GM12891 (cell line): ENCODE measurements at regions not wholly inside any gene's neighbourhood (a gene's known extent, or its start where the extent isn't known, plus 50 kb on each side); places are given as distances from the start of the nearest gene placed in this dataset.

ENCODE experiments used
- DNase-seq: peaks from one replicate; pipeline ENCODE4 v3.0.0; 2011; ENCODE audit warnings: low spot score; ENCODE audit not compliant: insufficient read length
- FAIRE-seq: peaks from 2 replicates; lab custom pipeline; 2011; peaks lifted over from hg19 to GRCh38; lab: Jason Lieb, UNC
- PAX5 ChIP-seq: IDR thresholded peaks from 2 replicates; pipeline ENCODE4 v1.6.1; 2011; ENCODE audit warnings: low read length, moderate library complexity, mild to moderate bottlenecking; ENCODE audit not compliant: insufficient read depth, severe bottlenecking
- POLR2A ChIP-seq: IDR thresholded peaks from 2 replicates; pipeline ENCODE4 v1.6.1; 2011; ENCODE audit warnings: low read depth, low read length, control low read depth
- POLR2AphosphoS5 ChIP-seq: IDR thresholded peaks from 2 replicates; pipeline ENCODE4 v1.6.1; 2011; ENCODE audit warnings: low read depth, low read length, control low read depth
- POU2F2 ChIP-seq: IDR thresholded peaks from 2 replicates; pipeline ENCODE4 v1.6.1; 2011; ENCODE audit warnings: low read depth, mild to moderate bottlenecking, control low read depth, low read length, moderate library complexity
- SPI1 ChIP-seq: IDR thresholded peaks from 2 replicates; pipeline ENCODE4 v1.6.1; 2011; ENCODE audit warnings: low read depth, low read length, control low read depth
- TAF1 ChIP-seq: IDR thresholded peaks from 2 replicates; pipeline ENCODE4 v1.6.1; 2011; ENCODE audit warnings: low read depth, low read length, control low read depth

GRCh38 chr10:125219776-125220175, 59.4 kb upstream of the CTBP2 start:
- TF ChIP-seq POU2F2 (no peak), SPI1 (no peak), POLR2AphosphoS5 (no peak), POLR2A (no peak), TAF1 (no peak), PAX5 (no peak)
- no peak for FAIRE-seq
- no peak for DNase-seq

DNA sequence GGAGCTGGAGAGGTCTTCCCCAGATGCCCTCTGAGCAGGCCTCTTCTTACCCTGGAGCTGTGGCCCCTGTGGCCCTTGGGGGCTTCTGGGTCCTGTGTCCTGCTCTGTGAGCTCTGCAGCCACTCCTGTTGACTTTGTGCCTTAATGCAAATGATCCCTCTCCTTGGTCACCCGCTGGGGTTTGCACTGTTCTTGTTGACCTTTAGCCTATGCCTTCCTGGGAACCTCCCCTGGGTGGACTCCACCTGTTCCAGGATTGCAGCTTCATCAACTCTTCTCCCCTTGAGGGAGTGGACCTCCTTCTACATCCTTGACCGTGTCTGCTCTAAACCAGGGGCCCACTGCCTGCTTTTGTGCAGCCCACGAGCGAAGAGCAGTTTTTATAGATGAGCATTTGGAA, 58.6 kb upstream of the CTBP2 start:
- FAIRE-seq (no peak), DNase-seq (no peak)
- TF ChIP-seq SPI1 (no peak), POLR2A (no peak), PAX5 (no peak), POLR2AphosphoS5 (no peak), POU2F2 (no peak), TAF1 (no peak)

GRCh38 chr10:125217990-125218675, 57.8 kb upstream of the CTBP2 start:
- DNase-seq, result no peak
- TF ChIP-seq PAX5, result no peak
- no peak for FAIRE-seq

- TF ChIP-seq PAX5 (no peak), POLR2AphosphoS5 (no peak), SPI1 (no peak), POU2F2 (no peak), POLR2A (no peak)
- no peak for DNase-seq
- FAIRE-seq, result no peak
These were observed 56.5 kb upstream of the CTBP2 start for GRCh38 chr10:125216861-125217260.

DNA sequence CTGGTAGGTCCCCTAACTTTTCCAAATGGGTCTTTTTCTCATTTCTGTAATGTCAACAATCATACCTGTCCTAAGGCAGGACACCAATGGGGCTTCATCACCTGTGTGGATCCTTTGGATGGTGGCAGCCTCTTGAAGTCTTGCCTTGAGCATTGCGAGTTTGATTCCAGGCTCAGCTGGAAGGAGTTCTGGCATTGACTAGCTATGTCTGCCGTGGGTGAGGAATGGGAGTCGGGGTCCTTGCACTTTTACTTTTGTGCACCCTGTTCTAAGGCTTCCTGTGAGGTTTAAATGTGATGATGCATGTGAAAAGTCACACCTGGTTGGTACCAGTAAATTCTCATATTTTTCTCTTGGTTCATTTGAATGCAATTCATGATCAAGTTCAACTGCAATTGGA, 55.9 kb upstream of the CTBP2 start:
- TF ChIP-seq POU2F2, result no peak
- no peak for TF ChIP-seq TAF1
- no peak for TF ChIP-seq PAX5
- no peak for TF ChIP-seq POLR2AphosphoS5
- no peak for TF ChIP-seq POLR2A
- no peak for TF ChIP-seq SPI1
- DNase-seq (no peak), FAIRE-seq (no peak)

DNA sequence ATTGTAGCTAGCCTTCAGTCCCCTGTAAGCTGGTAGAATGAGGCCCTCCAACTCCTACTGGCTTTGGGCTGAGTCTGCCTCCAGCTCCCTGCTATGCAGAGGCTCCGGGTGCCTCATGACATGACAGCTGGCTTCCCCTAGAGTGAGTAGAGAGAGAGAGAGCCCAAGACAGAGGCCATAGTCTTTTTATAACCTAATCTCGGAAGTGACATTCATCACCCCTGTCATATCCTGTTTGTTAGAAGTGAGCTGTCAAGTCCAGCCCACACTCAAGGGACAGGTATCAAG, 53.9 kb upstream of the CTBP2 start:
- DNase-seq (no peak), FAIRE-seq (no peak)
- TF ChIP-seq PAX5 (no peak), POLR2AphosphoS5 (no peak), SPI1 (no peak), POLR2A (no peak), TAF1 (no peak), POU2F2 (no peak)

GRCh38 chr10:125213541-125214282, 53.3 kb upstream of the CTBP2 start:
- TF ChIP-seq PAX5, result no peak
- TF ChIP-seq POLR2A, result no peak
- TF ChIP-seq POU2F2, result no peak
- TF ChIP-seq POLR2AphosphoS5, result no peak
- no peak for TF ChIP-seq TAF1
- no peak for TF ChIP-seq SPI1

GRCh38 chr10:125212150-125212809, 51.9 kb upstream of the CTBP2 start:
- FAIRE-seq (no peak), DNase-seq (no peak)
- TF ChIP-seq POU2F2, result no peak
- TF ChIP-seq POLR2AphosphoS5, result no peak
- no peak for TF ChIP-seq TAF1
- no peak for TF ChIP-seq SPI1
- TF ChIP-seq PAX5, result no peak

More at GRCh38 chr10:125213541-125214282, 53.3 kb upstream of the CTBP2 start:
- DNase-seq (no peak), FAIRE-seq (no peak)
